HG03571 (cell line): ENCODE measurements at regions not wholly inside any gene's neighbourhood (a gene's known extent, or its start where the extent isn't known, plus 50 kb on each side); places are given as distances from the start of the nearest gene placed in this dataset.
"Not testable (repeated sequence)": the region's sequence is repeated elsewhere in the genome, so short reads cannot be mapped to it uniquely, and the experiment has no call there.

Source experiments
- ATAC-seq: cut with Tn5 transposase; IDR thresholded peaks from one replicate; pipeline ENCODE4 v1.9.1; 2021; ENCODE audit not compliant: unreplicated experiment

GRCh38 chr14:105620865-105621471 lies 94.6 kb downstream of the TMEM121 start:
- ATAC-seq: not testable (repeated sequence)

GRCh38 chr14:105621479-105622328 lies 95.3 kb downstream of the TMEM121 start:
- ATAC-seq: not testable (repeated sequence)

- ATAC-seq: no peak
Observed at GRCh38 chr14:105622329-105622955, 96.1 kb downstream of the TMEM121 start.

GRCh38 chr14:105623178-105623577 lies 96.8 kb downstream of the TMEM121 start:
- ATAC-seq: not testable (repeated sequence)

DNA sequence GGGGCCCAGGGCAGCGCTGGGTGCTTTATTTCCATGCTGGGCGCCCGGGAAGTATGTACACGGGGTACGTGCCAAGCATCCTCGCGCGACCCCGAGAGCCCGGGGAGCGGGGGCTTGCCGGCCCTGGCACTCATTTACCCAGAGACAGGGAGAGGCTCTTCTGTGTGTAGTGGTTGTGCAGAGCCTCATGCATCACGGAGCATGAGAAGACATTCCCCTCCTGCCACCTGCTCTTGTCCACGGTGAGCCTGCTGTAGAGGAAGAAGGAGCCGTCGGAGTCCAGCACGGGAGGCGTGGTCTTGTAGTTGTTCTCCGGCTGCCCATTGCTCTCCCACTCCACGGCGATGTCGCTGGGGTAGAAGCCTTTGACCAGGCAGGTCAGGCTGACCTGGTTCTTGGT lies 98.0 kb downstream of the TMEM121 start:
- ATAC-seq: not testable (repeated sequence)

GRCh38 chr14:105624749-105625434 lies 98.5 kb downstream of the TMEM121 start:
- not testable (repeated sequence) for ATAC-seq

DNA sequence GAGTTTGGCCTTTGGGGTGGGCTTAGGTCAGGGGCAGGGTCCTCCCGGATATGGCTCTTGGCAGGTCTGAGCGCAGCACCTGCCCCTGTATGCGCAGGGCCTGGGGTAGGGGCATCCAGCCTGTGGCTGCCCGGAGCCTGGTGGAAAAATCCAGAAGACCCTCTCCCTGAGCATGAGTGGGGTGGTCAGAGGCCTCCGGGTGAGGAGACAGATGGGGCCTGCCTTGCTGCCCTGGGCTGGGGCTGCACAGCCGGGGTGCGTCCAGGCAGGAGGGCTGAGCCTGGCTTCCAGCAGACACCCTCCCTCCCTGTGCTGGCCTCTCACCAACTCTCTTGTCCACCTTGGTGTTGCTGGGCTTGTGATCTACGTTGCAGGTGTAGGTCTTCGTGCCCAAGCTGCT lies 99.1 kb downstream of the TMEM121 start:
- not testable (repeated sequence) for ATAC-seq

GRCh38 chr14:105626111-105626510 lies 99.7 kb downstream of the TMEM121 start:
- ATAC-seq: not testable (repeated sequence)

DNA sequence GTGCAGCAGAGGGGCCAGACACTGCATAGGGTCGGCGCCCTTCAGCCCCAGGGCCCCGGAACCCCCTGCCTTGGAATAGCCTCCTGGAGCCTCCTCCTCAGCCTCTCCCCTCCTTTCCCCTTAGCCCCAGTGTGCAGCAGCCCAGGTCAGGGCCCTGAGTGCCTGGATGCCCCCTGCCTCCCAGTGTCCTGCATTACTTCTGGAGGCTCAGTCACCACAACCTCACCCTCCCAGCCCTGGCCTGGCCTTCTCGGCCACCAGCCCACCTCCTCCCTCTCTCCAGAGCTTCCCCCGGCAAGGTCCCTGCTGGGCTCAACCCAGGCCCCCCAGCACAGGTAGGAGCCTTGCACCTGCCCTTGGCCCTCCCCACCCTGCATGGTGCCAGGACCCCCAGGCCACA lies 100.3 kb downstream of the TMEM121 start:
- not testable (repeated sequence) for ATAC-seq

- ATAC-seq: not testable (repeated sequence)
Observed at GRCh38 chr14:105627287-105627686, 100.9 kb downstream of the TMEM121 start.

GRCh38 chr14:105627701-105628100 lies 101.3 kb downstream of the TMEM121 start:
- no peak for ATAC-seq

- not testable (repeated sequence) for ATAC-seq
Observed at GRCh38 chr14:105628126-105628525, 101.7 kb downstream of the TMEM121 start.

GRCh38 chr14:105628531-105629067 lies 102.2 kb downstream of the TMEM121 start:
- ATAC-seq: not testable (repeated sequence)

DNA sequence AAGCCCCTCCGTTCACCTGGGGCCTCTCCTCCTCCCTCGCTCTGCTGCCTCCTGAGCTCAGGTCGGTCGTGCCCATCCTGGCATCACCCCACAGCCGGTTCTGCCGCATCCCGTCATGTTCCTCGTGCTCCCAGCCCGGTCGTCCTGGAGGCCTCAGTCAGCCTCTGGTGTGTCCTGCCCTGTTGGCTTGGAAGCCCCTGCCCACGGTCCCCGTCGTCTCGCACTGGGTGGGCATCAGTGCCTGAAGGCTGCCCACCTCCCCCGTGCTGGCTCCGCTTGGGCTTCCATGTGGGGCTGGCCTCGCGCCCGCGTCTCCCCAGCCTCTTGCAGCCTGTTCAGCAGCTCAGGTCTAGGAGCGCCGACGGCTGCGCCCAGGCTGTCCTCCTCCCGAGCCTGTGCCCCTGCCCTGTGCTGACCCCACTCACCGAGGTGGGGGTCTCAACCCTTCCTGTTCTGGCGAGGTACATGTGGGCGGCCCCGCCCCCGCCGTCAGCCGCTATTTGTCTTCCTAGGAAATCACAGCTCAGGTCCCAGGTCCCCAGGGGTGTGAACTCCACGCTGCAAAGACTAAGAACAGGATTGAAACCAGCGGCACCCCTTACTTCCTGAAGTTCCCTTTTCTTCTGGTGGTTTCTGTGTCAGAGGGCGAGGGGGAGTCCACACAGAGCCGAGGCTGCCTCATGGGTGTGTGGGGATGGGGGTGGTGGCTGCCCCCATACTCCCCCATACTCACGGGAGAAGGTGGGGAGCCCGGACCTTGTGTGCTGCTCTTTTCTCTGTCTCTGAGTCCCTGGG lies 102.9 kb downstream of the TMEM121 start:
- not testable (repeated sequence) for ATAC-seq

DNA sequence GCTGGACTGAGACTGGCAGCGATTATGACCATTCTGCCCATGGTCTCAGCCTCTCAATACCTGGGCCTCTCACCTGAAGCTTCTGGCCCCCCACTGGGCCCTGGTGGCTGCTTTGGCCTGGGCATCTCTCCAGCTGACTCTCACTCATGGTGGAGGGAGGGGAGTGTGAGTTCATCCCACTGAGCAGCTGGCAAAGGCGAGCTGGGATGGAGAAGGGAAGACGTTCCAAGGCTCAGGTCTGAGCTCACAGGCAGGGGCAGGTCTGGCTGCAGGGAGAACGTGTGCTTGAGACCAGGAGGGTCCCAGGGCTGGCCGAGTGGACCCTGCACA lies 103.5 kb downstream of the TMEM121 start:
- no peak for ATAC-seq

GRCh38 chr14:105630293-105630934 lies 104.0 kb downstream of the TMEM121 start:
- not testable (repeated sequence) for ATAC-seq

- ATAC-seq: not testable (repeated sequence)
Observed at GRCh38 chr14:105630935-105631779, 104.8 kb downstream of the TMEM121 start.

- no peak for ATAC-seq
Observed at GRCh38 chr14:105632010-105632409, 105.6 kb downstream of the TMEM121 start.

- ATAC-seq: not testable (repeated sequence)
Observed at GRCh38 chr14:105633596-105633995, 107.2 kb downstream of the TMEM121 start.
